OCI-M1 (cell line): ENCODE measurements at regions not wholly inside any gene's neighbourhood (a gene's known extent, or its start where the extent isn't known, plus 50 kb on each side); places are given as distances from the start of the nearest gene placed in this dataset.
"Not testable (repeated sequence)": the region's sequence is repeated elsewhere in the genome, so short reads cannot be mapped to it uniquely, and the experiment has no call there.

Experiments
- DNase-seq: peaks from one replicate; lab custom pipeline; 2025; lab: John Stamatoyannopoulos, UW

DNA sequence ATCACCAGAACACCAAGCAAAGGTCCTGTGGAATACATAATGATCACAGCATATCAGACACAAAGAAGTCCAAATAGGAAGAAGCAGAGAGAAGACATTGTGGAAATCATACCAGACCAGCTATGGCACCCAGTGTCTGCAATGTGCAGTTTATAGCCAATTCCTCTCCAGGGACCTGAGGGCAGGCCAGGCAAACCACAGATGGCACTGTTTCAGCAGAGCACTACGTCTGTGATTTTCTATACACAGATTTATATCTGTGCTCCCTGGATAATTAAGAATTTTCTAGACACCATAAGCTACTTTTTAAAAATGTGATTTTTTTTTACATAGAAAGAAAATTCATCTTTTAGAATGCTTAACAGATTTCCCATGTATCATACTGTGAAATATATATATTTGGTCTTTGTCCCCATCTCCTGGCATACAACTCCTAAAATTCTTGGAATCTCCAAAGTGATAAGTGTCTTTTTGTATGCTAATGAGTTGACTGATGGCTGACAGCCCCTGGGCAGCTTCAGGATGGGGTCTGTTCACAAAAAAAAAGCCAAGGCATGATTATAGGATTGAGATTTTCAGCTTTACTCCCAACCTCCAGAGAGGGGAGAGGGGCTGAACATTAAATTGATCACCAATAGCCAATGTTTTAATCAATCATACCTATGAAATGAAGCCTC, 498.1 kb downstream of the SIPA1L2 start:
- DNase-seq, result no peak

DNA sequence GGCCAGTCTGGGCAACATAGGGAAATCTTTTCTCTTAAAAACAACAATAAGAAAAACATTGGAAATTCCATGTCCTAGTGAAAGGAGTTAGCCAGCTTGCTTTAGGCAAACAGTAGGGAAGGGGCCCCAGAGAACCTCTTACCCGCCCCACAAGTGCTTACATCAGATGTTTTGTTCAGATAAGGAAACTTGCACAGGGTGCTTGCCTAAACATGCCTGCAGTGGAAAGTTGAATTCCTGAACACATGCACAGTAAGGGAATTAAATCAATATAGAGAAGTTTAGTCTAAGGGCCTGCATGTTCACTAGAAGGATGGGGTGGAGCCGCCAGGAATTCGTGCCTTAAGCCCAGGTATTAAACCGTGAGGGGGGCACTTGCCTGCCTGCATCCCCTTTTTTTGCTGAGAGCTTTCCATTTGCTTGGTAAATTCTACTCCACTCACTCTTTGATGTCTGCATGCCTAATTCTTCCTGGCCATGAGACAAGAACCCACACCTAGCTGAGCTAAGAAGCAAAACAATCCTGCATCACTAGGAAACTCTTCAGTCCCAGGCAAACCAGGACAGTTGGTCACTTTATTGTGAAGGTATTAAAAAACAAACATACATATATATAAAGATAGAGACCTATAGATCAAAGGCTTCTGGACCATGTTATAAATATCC, 499.0 kb downstream of the SIPA1L2 start:
- DNase-seq, result peak; percentile 6

DNA sequence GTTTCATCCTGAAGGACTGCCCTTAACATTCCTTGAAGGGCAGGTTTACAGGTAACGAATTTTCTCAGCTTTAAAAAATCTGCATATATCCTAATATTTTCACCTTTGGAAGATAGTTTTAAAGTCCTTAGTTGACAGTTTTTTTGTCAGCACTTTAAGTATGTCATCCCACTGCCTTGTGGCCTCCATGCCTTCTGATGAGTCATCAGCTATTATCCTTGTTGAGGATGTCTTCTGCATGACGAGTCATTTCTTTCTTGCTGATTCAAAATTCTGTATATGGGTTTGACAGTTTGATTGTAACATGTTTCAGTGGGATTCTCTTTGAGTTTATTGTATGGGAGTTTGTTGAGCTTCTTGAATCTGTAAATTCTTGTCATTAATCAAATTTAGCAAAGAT, 500.6 kb downstream of the DISC1 start:
- DNase-seq, result peak; percentile 24

DNA sequence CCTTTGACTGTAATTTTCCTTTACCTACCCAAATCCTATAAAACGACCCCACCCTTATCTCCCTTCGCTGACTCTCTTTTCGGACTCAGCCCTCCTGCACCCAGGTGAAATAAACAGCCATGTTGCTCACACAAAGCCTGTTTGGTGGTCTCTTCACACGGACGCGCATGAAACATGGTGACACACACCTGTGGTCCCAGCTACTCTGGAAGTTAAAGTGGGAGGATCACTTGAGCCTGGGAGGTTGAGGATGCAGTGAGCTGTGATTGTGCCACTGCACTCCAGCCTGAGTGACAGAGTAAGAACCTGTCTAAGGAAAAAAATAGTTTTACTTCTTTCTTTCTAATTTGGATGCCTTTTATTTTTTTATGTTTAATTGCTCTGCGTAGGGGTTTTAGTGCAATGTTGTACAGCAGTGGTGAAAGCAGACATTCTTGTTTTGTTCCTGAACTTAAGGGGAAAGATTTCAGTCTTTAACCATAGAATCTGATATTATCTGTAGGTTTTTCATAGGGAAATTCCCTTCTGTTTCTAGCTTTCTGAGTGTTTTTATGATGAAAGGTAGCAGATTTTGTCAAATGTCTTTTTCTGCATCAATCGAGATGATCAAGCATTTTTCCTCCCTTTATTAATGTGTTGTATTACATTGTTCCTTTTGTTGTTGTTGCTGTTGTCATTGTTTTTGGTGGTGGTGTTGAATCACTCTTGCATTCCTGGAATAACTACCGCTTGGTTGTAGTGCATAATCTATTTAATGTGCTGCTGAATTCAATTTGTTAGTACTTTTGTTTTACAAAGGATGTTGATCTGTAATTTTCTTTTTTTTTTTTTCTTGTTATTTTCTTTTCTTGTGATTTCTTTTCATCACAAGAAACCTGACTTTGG, 497.4 kb downstream of the DISC1 start:
- no peak for DNase-seq

DNA sequence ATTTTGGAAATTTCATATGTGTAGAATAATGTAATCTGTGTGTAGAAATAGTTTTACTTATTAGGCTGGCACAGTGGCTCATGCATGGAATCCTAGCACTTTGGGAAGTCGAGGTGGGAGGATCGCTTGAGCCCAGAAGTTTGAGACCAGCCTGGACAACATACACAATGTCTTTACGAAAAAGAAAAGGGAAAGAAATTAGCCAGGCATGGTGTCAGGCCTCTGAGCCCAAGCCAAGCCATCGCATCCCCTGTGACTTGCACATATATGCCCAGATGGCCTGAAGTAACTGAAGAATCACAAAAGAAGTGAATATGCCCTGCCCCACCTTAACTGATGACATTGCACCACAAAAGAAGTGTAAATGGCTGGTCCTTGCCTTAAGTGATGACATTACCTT, 491.3 kb downstream of the DISC1 start:
- not testable (repeated sequence) for DNase-seq

DNA sequence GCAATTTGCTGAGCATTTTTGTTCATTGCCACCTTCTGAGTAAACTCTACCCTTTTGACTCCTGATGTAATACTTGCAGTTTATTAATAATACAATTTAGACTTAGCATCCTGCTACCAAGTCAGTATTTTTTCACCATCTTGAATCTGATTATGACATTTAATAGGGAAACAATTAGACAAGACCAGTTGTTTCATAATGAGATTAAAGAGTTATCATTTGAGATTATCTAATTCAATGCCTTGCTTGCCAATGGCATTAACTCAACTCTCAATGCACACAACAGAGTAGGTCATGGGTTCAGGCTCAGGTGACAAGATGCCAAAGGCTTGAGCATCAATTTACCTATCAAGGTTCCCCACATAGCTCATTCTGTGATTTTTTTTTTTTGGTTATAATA, 488.4 kb downstream of the DISC1 start:
- no peak for DNase-seq

DNA sequence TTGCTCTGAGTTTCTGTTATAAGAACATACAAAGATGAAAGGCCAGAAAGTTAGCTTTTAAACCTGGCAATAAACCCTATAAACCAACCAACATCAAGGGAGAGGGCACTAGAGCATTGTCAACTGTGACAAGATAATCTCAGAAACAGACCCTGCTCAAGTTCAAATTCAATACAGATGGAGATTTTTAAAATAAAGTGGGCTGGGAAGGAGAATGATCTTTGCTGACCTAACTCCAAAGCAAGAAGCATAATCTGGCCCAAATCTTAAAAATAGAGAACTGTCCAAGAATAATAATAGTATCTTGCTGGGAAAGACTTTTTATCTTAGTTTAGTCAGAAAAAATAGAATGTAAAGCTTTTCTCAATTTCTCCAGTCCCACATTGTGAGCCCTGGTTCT, 485.5 kb downstream of the DISC1 start:
- no peak for DNase-seq

DNA sequence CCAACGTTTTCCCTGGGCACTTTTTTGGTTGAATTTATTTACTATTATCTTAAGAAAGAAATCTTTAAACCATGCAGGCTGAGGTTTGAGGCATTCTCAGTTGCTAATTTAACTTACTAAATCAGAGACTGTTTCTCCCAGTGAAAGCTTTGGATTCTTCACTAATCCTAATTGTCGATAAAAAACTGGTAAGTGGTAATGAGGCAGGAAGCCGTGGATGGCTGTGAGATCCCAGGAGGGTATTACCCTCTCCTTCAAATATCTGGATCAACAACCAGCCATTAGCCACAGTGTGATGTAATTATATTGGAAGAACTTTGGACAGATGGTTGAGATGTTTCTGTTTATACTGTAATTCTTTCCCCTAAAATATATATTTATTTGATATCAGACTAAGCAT, 485.0 kb downstream of the DISC1 start:
- no peak for DNase-seq

DNA sequence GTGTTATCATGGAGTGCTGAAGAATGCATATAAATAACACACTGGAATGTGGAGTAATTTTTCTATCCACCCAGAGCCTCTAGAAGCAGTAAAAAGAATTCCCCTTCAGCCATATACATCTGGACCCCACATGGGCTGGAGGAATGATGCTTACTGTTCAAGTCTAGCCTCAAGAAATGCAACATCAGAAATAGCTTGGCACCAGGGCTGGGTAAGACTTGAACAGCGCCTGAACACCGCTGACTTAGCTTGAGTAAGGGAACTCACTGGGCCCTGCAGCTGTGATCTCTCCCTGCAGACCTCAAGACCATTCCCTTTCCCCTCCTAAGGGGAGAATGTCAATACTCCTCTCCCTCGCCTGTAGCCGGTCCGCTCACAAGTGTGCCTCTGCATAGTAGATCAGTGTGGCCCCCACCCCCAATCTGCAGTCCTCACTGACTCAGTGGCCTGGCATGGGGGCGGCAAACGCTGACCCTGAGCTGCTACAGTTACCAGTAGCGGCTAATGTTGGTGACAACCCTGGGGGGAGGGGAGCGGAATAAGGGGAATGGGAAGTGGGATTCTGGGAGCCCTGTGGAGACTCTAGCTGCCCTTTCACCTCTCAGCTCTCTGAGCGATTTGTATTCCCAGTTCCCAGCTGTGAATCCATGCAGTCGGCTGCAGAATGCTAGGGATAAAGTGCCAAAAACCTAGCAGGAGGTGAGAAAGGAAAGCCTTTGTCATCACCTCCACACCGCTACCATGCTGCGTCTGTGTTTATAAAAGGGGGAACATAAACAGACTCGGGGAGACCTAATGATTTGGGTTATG, 483.9 kb downstream of the DISC1 start:
- no peak for DNase-seq

DNA sequence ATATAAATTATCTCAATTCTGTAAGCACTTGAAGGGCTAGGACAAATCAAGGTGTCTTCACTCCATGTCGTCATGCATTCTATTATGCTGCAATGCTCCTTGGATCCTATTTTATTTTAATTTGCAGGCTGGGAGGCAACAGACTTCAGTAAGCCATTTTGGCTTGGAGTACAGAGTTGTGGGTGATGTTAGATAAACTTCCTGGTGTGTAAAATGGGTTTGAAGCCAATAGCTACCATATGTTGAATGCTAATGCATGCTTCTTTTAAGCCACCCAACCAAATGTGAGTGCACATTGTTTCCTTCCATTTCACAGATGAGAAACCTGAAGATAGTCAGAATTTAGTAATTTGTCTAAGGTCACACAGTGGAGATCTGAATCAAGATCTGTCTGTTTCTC, 482.8 kb downstream of the DISC1 start:
- no peak for DNase-seq

DNA sequence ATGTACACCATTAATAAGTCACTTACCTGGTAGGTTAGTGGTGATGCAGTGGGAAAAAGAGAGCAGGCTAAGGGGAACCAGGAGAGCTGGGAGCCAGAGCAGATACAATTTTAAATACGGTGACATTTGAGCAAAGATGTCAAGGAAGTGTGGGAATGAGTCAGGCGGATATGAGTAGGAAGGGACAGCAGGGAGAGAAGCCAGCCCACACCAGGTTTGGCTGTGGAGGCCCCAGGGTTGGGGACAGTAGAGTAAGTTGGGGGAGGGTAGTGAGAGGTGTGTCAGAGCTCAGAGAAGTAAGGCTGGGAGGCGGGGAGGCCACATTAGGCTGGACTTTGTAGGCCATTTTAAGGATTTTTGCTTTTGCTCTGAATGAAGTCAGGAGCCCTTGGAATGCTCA, 482.0 kb downstream of the DISC1 start:
- DNase-seq, result no peak

DNA sequence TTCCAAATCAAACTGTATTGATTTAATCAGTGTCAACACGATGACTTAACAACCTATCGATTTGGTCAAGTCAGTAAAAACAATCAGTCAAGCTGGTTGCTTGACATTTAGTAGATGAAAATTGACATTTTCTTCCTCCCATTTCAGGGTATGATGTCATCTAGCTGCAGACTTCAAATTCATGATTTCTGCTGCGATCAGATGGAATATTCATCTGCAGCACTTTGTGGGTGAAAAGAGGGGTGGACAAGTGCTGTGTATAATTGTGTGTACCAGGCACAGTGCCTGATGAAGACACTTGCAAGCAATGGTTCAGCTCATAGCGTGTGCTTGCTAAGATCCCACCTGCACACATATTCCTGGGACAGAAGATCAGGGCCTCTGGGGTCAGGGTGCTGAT, 479.8 kb downstream of the DISC1 start:
- DNase-seq, result no peak

DNA sequence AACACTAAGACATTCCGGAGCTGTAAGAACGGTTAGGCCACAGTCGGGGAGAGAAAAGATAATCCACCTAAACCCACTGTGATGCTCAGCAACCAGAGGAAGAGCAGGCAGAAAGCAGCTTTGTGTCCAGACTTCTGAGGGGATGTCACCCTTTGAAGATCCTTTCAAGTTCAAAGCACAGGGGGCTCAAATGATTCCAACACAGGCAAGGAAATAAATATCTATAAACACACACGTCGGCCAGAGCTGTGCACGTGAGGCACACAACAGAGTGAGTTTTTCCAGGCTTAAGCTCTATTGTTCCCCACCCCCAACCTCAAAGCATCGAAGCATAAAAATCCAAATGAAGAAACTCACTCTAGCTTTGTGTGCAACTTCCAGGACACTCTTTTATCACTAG, 479.0 kb downstream of the DISC1 start:
- no peak for DNase-seq

DNA sequence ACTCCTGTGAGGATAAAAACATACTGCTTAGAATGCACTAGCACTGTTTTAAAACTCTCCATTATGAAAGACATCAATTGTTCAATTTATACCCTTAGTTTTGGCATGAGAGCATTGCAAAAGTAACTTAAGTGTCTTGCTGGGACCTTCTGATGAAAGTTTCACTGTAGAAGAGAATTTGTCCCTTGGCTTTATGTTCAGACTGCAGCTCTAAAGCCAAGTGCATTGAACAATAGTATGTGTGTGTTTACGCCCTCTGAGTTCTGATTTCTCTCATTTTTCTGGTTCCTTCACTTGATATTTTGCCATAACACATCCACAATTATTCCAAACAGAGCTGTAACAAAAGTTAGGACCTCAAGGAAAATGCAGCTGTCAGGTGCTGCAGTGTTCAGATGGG, 474.6 kb downstream of the DISC1 start:
- no peak for DNase-seq

DNA sequence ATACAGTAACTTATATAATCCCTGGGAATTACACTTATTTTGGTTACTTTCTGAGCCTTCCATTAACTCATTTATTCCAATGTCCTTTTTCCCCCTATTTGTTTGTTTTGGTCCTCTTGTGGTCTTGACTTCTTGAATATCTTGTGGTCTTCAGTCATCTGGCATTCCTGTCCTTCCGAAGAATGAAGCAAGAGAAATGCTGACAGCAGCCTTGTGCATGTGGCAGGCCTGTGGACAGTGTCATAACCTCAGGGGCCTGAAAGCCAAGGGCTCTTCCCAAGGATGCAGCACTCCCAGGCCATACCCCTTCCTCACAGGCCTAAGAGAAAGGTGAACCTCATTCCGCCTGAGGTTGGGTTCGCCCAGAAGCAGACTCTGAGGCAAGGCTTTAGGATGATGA, 470.2 kb downstream of the DISC1 start:
- no peak for DNase-seq
